ENCODE measurements at regions not wholly inside any gene's neighbourhood (a gene's known extent, or its start where the extent isn't known, plus 50 kb on each side); places are given as distances from the start of the nearest gene placed in this dataset.
"Not testable (repeated sequence)": the region's sequence is repeated elsewhere in the genome, so short reads cannot be mapped to it uniquely, and the experiment has no call there.

- DNase-seq, result no peak
Measured at GRCh38 chr5:176748967-176749935, 61.1 kb upstream of the UNC5A start.

GRCh38 chr5:176750144-176750543 is 60.2 kb upstream of the UNC5A start:
- no peak for DNase-seq

- no peak for DNase-seq
Measured at GRCh38 chr5:176754376-176754973, 55.9 kb upstream of the UNC5A start.

- not testable (repeated sequence) for DNase-seq
Measured at GRCh38 chr5:176755593-176755992, 54.8 kb upstream of the UNC5A start.

- not testable (repeated sequence) for DNase-seq
Measured at GRCh38 chr5:176757569-176757968, 52.8 kb upstream of the UNC5A start.

Data from NCI-H2029 (cell line).